ENCODE measurements at regions not wholly inside any gene's neighbourhood (a gene's known extent, or its start where the extent isn't known, plus 50 kb on each side); places are given as distances from the start of the nearest gene placed in this dataset.
"Not testable (repeated sequence)": the region's sequence is repeated elsewhere in the genome, so short reads cannot be mapped to it uniquely, and the experiment has no call there.

DNA sequence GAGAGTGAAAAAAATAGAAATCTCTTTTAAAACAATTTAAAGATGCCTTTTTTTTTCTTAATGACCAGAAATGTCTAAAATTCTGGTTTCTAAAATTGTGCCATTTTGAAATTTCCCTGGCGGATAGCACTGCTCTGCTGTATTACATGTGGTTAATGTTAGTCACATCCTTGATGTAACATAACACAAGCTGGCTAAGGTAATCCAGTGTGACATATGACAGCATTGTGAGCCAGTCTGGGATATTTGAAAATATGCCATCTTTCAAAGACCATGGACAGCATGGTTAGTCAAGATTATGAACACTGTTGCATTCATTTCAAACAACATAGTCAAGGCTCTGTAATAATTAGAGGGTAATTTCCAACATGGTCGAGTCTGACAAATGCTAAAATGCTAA lies 133.2 kb downstream of the ALX1 start:
- TF ChIP-seq, protein P1, sequence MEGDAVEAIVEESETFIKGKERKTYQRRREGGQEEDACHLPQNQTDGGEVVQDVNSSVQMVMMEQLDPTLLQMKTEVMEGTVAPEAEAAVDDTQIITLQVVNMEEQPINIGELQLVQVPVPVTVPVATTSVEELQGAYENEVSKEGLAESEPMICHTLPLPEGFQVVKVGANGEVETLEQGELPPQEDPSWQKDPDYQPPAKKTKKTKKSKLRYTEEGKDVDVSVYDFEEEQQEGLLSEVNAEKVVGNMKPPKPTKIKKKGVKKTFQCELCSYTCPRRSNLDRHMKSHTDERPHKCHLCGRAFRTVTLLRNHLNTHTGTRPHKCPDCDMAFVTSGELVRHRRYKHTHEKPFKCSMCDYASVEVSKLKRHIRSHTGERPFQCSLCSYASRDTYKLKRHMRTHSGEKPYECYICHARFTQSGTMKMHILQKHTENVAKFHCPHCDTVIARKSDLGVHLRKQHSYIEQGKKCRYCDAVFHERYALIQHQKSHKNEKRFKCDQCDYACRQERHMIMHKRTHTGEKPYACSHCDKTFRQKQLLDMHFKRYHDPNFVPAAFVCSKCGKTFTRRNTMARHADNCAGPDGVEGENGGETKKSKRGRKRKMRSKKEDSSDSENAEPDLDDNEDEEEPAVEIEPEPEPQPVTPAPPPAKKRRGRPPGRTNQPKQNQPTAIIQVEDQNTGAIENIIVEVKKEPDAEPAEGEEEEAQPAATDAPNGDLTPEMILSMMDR (IDR thresholded peaks at IDR 0.05; ENCODE audit: low read depth, low read length, missing control alignments): no peak
- H3K27me3 ChIP-seq (replicated peaks): no peaks in the 10 kb centered on the region
- DNase-seq: no peak
- H3K36me3 ChIP-seq (replicated peaks): no peaks in the 10 kb centered on the region
- H3K4me3 ChIP-seq (ENCODE audit: low read depth, low read length): no peak overlapping the region
- in situ Hi-C loops (cut with HindIII; ENCODE audit: low pct_ligation_motif_present, low sequenced_read_pairs): no loop called here
- H3K27ac ChIP-seq: no peak overlapping the region

DNA sequence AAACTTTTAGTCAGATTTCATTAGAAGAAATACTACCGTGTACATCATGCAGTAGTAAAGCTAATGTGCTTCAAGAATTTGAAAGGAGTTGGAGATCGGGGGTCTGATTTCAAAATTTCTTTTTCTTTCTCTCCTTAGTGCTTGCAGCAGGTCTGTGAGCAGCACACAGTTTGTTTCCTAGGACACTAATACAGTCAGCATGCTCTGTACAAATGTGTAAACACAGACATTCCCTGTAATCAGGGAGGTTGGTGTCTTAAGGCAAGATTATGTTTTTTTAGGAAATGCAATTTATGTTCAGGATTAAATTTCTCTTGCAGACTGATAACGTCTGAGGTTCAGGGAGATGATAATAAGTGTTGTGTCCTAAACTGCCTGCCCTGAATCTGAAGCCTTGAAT lies 142.7 kb downstream of the ALX1 start:
- no peaks in the 10 kb centered on the region for H3K27me3 ChIP-seq (replicated peaks)

DNA sequence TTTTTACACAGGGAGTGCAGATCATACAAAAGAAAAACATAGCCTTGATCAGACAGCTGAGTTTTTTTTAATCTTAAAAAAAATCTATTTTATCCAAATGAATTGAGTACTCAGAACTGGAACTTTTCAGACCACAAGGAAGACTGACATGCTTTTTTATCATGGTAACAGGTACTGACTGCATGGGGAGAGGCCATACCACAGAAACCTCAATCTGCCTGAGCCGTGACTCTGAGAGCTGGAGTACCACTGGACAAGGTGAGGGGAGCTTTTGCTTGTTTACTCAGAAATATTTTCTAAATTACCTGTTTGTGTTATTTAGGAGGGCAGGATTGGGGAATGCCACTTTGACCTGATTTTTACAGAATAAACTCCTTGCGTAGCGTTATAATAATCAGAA lies 143.9 kb downstream of the ALX1 start:
- DNase-seq: no peak
- Histone ChIP-seq H3K36me3 (replicated peaks) (no peaks in the 10 kb centered on the region), H3K27ac (no peak overlapping the region), H3K4me3 (ENCODE audit: low read depth, low read length) (no peak overlapping the region), H3K27me3 (replicated peaks) (no peaks in the 10 kb centered on the region)
- in situ Hi-C loops (cut with HindIII; ENCODE audit: low pct_ligation_motif_present, low sequenced_read_pairs): no loop called here
- TF ChIP-seq, protein P1 (IDR thresholded peaks at IDR 0.05; ENCODE audit: low read depth, low read length, missing control alignments): no peak

More for the DNA sequence above, 142.7 kb downstream of the ALX1 start:
- Histone ChIP-seq H3K4me3 (ENCODE audit: low read depth, low read length) (no peak overlapping the region), H3K27ac (no peak overlapping the region), H3K36me3 (replicated peaks) (no peaks in the 10 kb centered on the region)
- in situ Hi-C loops (cut with HindIII; ENCODE audit: low pct_ligation_motif_present, low sequenced_read_pairs): no loop called here
- DNase-seq: no peak
- TF ChIP-seq, protein P1 (IDR thresholded peaks at IDR 0.05; ENCODE audit: low read depth, low read length, missing control alignments): no peak

DNA sequence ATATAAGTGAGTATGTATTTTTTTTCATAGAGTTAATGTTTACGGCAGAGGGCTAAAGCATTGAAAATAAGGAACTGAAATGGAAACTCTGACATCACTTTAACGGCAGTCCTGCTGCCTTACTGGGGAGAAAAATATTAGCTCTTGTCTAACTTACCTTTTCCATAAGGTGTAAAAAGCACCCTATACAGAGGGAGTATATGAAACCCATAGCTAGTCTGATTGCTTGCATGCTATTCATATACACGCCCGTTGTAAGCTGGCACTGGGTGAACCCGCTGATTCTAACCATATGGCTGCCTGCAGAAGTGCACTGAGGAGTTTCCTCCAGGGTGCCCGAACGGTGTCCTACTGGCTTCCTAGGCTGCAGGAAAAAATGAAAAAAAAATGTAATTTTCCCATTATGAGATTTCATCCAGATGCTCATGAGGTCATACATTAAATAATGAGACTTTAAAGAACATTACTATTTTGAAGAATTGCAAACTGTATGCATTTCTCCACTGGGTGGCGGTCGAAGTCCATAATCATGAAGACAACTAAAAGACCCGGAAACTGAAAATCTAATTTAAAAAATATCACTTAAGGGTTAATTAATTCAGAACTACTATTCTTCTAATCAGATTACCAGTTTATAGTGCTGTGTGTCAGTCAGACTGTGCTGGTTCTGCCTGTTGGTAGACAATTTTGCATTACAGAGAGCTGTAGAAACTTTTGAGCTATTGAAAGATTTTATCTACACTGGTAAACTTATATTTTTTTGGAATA lies 144.7 kb downstream of the ALX1 start:
- no peaks in the 10 kb centered on the region for H3K36me3 ChIP-seq (replicated peaks)
- TF ChIP-seq, protein P1 (IDR thresholded peaks at IDR 0.05; ENCODE audit: low read depth, low read length, missing control alignments): peak; percentile 51
- H3K27me3 ChIP-seq (replicated peaks): no peaks in the 10 kb centered on the region
- peak; percentile 41 for DNase-seq
- no peak overlapping the region for H3K27ac ChIP-seq
- H3K4me3 ChIP-seq (ENCODE audit: low read depth, low read length): no peak overlapping the region
- in situ Hi-C loops (cut with HindIII; ENCODE audit: low pct_ligation_motif_present, low sequenced_read_pairs): no loop called here

DNA sequence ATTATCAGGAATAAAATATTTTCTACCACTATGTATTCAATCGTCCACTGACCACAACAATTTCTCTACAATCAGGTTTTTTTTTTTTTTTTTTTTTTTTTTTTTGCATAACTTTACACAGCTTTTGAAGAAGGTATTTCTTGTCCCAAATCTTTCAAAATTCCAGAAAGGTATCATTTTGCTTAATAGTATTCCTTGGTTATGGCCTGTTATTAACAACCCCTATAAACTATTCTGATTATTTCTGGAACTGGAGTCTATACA lies 145.3 kb downstream of the ALX1 start:
- H3K4me3 ChIP-seq (ENCODE audit: low read depth, low read length): no peak overlapping the region
- H3K36me3 ChIP-seq (replicated peaks): no peaks in the 10 kb centered on the region
- no peaks in the 10 kb centered on the region for H3K27me3 ChIP-seq (replicated peaks)
- in situ Hi-C loops (cut with HindIII; ENCODE audit: low pct_ligation_motif_present, low sequenced_read_pairs): no loop called here
- DNase-seq: no peak
- TF ChIP-seq, protein P1 (IDR thresholded peaks at IDR 0.05; ENCODE audit: low read depth, low read length, missing control alignments): no peak
- H3K27ac ChIP-seq: no peak overlapping the region

DNA sequence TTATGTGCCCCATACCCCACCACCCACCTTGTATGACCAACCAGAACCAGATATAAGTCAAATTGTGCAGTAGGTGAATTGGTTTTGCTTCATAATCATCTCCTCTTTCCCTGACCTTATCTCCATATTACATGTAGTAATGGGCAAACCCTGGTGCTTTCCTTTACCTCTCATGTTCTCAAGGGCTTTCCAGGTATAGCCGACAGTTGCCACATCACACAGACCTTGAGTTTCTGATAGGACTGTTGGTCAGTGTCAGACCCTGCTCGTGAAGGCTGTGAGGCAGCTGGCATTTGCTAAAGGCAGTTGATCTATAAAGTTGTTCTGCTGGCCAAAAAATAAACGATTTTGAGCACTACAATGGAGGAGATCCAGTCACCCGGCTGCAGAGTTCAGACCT lies 145.9 kb downstream of the ALX1 start:
- H3K36me3 ChIP-seq (replicated peaks): no peaks in the 10 kb centered on the region
- in situ Hi-C loops (cut with HindIII; ENCODE audit: low pct_ligation_motif_present, low sequenced_read_pairs): no loop called here
- H3K4me3 ChIP-seq (ENCODE audit: low read depth, low read length): no peak overlapping the region
- no peak overlapping the region for H3K27ac ChIP-seq
- TF ChIP-seq, protein P1 (IDR thresholded peaks at IDR 0.05; ENCODE audit: low read depth, low read length, missing control alignments): no peak
- DNase-seq: no peak
- no peaks in the 10 kb centered on the region for H3K27me3 ChIP-seq (replicated peaks)

DNA sequence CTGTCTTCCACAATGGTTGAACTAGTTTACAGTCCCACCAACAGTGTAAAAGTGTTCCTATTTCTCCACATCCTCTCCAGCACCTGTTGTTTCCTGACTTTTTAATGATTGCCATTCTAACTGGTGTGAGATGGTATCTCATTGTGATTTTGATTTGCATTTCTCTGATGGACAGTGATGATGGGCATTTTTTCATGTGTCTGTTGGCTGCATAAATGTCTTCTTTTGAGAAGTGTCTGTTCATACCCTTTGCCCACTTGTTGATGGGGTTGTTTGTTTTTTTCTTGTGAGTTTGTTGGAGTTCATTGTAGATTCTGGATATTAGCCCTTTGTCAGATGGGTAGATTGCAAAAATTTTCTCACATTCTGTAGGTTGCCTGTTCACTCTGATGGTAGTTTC lies 153.1 kb downstream of the ALX1 start:
- in situ Hi-C loops (cut with HindIII; ENCODE audit: low pct_ligation_motif_present, low sequenced_read_pairs); H3K4me3 ChIP-seq (ENCODE audit: low read depth, low read length); H3K36me3 ChIP-seq (replicated peaks); DNase-seq; H3K27me3 ChIP-seq (replicated peaks); H3K27ac ChIP-seq: not testable (repeated sequence)

Data from brain microvascular endothelial cell (primary cell).